ENCODE measurements at regions not wholly inside any gene's neighbourhood (a gene's known extent, or its start where the extent isn't known, plus 50 kb on each side); places are given as distances from the start of the nearest gene placed in this dataset.
"Not testable (repeated sequence)": the region's sequence is repeated elsewhere in the genome, so short reads cannot be mapped to it uniquely, and the experiment has no call there.

GRCh38 chr22:11067937-11068336 is 4460.1 kb upstream of the OR11H1 start:
- not testable (repeated sequence) for TF ChIP-seq CTCF (conservative IDR thresholded peaks at IDR 0.05 in 1 of 2, IDR thresholded peaks at IDR 0.05 in 1 of 2; ENCODE audit: extremely low read depth in 1 of 2, insufficient read depth in 1 of 2, low read depth in 1 of 2, low read length in 2 of 2); EZH2 (IDR thresholded peaks at IDR 0.05; ENCODE audit: borderline replicate concordance, low read length)
